RPMI7951 (cell line): ENCODE measurements at regions not wholly inside any gene's neighbourhood (a gene's known extent, or its start where the extent isn't known, plus 50 kb on each side); places are given as distances from the start of the nearest gene placed in this dataset.

ENCODE experiments used
- DNase-seq: peaks from one replicate; pipeline ENCODE4 v3.0.0-alpha.2; 2012; ENCODE audit warnings: low read depth

- DNase-seq = no peak
Observed at GRCh38 chr3:34374521-34374920, 576.1 kb downstream of the PDCD6IP start.

GRCh38 chr3:34376691-34377090, 578.3 kb downstream of the PDCD6IP start:
- DNase-seq = no peak

- DNase-seq = no peak
Observed at GRCh38 chr3:34377961-34378360, 579.5 kb downstream of the PDCD6IP start.

GRCh38 chr3:34381243-34381642, 582.8 kb downstream of the PDCD6IP start:
- DNase-seq = no peak

GRCh38 chr3:34382859-34383258, 584.4 kb downstream of the PDCD6IP start:
- no peak for DNase-seq

GRCh38 chr3:34386309-34386708, 587.9 kb downstream of the PDCD6IP start:
- DNase-seq = no peak

- no peak for DNase-seq
Observed at GRCh38 chr3:34387826-34388564, 589.6 kb downstream of the PDCD6IP start.

GRCh38 chr3:34388830-34389229, 590.4 kb downstream of the PDCD6IP start:
- DNase-seq = no peak

GRCh38 chr3:34394978-34395748, 596.7 kb downstream of the PDCD6IP start:
- DNase-seq = no peak

- no peak for DNase-seq
Observed at GRCh38 chr3:34396288-34396687, 597.9 kb downstream of the PDCD6IP start.

- DNase-seq = no peak
Observed at GRCh38 chr3:34396956-34397355, 598.5 kb downstream of the PDCD6IP start.

- DNase-seq = no peak
Observed at GRCh38 chr3:34399401-34399800, 601.0 kb downstream of the PDCD6IP start.

- DNase-seq = no peak
Observed at GRCh38 chr3:34405159-34405558, 606.7 kb downstream of the PDCD6IP start.

- no peak for DNase-seq
Observed at GRCh38 chr3:34407281-34407680, 608.9 kb downstream of the PDCD6IP start.

- DNase-seq = no peak
Observed at GRCh38 chr3:34408088-34408487, 609.7 kb downstream of the PDCD6IP start.

GRCh38 chr3:34411596-34411995, 613.2 kb downstream of the PDCD6IP start:
- DNase-seq = no peak

- no peak for DNase-seq
Observed at GRCh38 chr3:34419801-34420200, 621.4 kb downstream of the PDCD6IP start.

- no peak for DNase-seq
Observed at GRCh38 chr3:34421762-34422161, 623.3 kb downstream of the PDCD6IP start.

GRCh38 chr3:34439796-34440195, 641.4 kb downstream of the PDCD6IP start:
- DNase-seq = no peak

- DNase-seq = no peak
Observed at GRCh38 chr3:34444137-34444536, 645.7 kb downstream of the PDCD6IP start.

GRCh38 chr3:34449305-34449704, 650.9 kb downstream of the PDCD6IP start:
- DNase-seq = no peak

GRCh38 chr3:34463414-34463813, 665.0 kb downstream of the PDCD6IP start:
- DNase-seq = no peak

GRCh38 chr3:34464646-34465045, 666.2 kb downstream of the PDCD6IP start:
- no peak for DNase-seq
